ENCODE measurements at regions not wholly inside any gene's neighbourhood (a gene's known extent, or its start where the extent isn't known, plus 50 kb on each side); places are given as distances from the start of the nearest gene placed in this dataset.

- no peak overlapping the region for H4K5ac ChIP-seq (ENCODE audit: insufficient read length, low read depth, low read length)
- H3K79me1 ChIP-seq (ENCODE audit: insufficient read depth, low read depth, low read length, poor library complexity, severe bottlenecking), result no peaks in the 10 kb centered on the region
- TF ChIP-seq CTCF (conservative IDR thresholded peaks at IDR 0.05), result no peak; the same call in 2 of the 3 replicates
Observed at GRCh38 chr15:70172566-70173225, 75.0 kb upstream of the TLE3 start.

More at GRCh38 chr15:70172566-70173225, 75.0 kb upstream of the TLE3 start:
- Histone ChIP-seq H2BK20ac (ENCODE audit: low read depth, low read length, poor library complexity, severe bottlenecking) (no peak overlapping the region), H3K9me3 (ENCODE audit: control insufficient read depth, low read depth, low read length) (no peaks in the 10 kb centered on the region), H3K23me2 (ENCODE audit: insufficient read length, low read depth, low read length, poor library complexity, severe bottlenecking) (no peaks in the 10 kb centered on the region), H4K91ac (ENCODE audit: insufficient read length, low read depth, low read length) (no peak overlapping the region), H3K18ac (ENCODE audit: insufficient read length, low read depth, low read length) (no peak overlapping the region), H4K20me1 (ENCODE audit: control insufficient read depth, insufficient read depth, insufficient read length) (no peaks in the 10 kb centered on the region), H3K56ac (ENCODE audit: insufficient read length, low read depth, low read length) (no peak overlapping the region), H3K79me2 (ENCODE audit: insufficient read depth, low read length) (no peaks in the 10 kb centered on the region), H3K4ac (ENCODE audit: low read depth, low read length) (no peak overlapping the region), H2AFZ (ENCODE audit: low read length) (no peak overlapping the region), H2AK5ac (ENCODE audit: insufficient read length, low read length) (no peak overlapping the region), H2BK120ac (ENCODE audit: low read depth, low read length, poor library complexity, severe bottlenecking) (no peak overlapping the region), H3K23ac (ENCODE audit: insufficient read length, low read depth, low read length) (no peak overlapping the region), H3K14ac (ENCODE audit: insufficient read depth, low read length) (no peak overlapping the region), H4K8ac (replicated peaks; ENCODE audit: insufficient read length, low read depth, low read length) (no peak overlapping the region), H3K9ac (ENCODE audit: extremely low read depth, insufficient read length, low read length) (no peak overlapping the region), H3K27me3 (ENCODE audit: insufficient read depth, low read length) (no peaks in the 10 kb centered on the region), H2BK15ac (ENCODE audit: low read depth, low read length) (no peak overlapping the region), H2BK5ac (ENCODE audit: insufficient read length, low read length) (no peak overlapping the region), H3T11ph (ENCODE audit: low read length) (no peak overlapping the region), H3K27ac (ENCODE audit: insufficient read length, low read depth, low read length) (no peak overlapping the region), H3K4me2 (ENCODE audit: insufficient read depth, insufficient read length, low read length) (no peak overlapping the region), H3K4me1 (ENCODE audit: insufficient read depth, low read length) (no peaks in the 10 kb centered on the region), H2BK12ac (ENCODE audit: insufficient read length, low read depth, low read length) (no peak overlapping the region)
- no CpG with 5 or more reads among the region's 4 CpGs for WGBS (ENCODE audit: extremely low coverage, insufficient read length, low lambda C conversion rate)
- Mint-ChIP-seq H3K27me3 (ENCODE audit: low read depth) (peaks cover 9% of the 10 kb centered on the region), H3K4me1 (peaks cover 2 to 3% of the 10 kb centered on the region in 2 experiments; a peak in 1 of 4 replicates), H3K36me3 (ENCODE audit: insufficient read depth in 1 of 3, low read depth in 3 of 3) (no peaks in the 10 kb centered on the region), H3K27ac (no peak overlapping the region), H3K9me3 (no peaks in the 10 kb centered on the region), H3K4me3 (no peak overlapping the region)
- DNase-seq, result no peak
